CD4-positive, alpha-beta T cell (primary cell): ENCODE measurements at regions not wholly inside any gene's neighbourhood (a gene's known extent, or its start where the extent isn't known, plus 50 kb on each side); places are given as distances from the start of the nearest gene placed in this dataset.

Experiments used
- ATAC-seq: fragments of 200-7000 bp; cut with Tn5 transposase; one replicate; pipeline ENCODE4 v1.10.0; 2022; ENCODE audit warnings: mild to moderate bottlenecking; ENCODE audit not compliant: poor library complexity
- CTCF ChIA-PET: fragments of 350-600 bp; sonication (Branson Sonifier 250); formaldehyde crosslinking; loops from one replicate; lab custom pipeline; 2021; ENCODE audit warnings: antibody characterized with exemption, inconsistent platforms; lab: Charles Lee
- POLR2A ChIA-PET: fragments of 350-600 bp; sonication (Branson Sonifier 250); formaldehyde crosslinking; loops from one replicate; lab custom pipeline; 2021; ENCODE audit warnings: antibody characterized with exemption, inconsistent platforms; lab: Charles Lee
- DNase-seq, 14 experiments: peaks; one replicate each; pipeline ENCODE4 v3.0.0-alpha.2; 2013 to 2020; ENCODE audit warnings: mixed read lengths in 2 of 14
- H3K27ac ChIP-seq, 2 donors: one replicate each; pipeline versions ENCODE4 v1.5.1 to v1.7.0; 2013; ENCODE audit warnings: low read length in 2 of 2, low read depth in 1 of 2, mild to moderate bottlenecking in 1 of 2
- H3K27me3 ChIP-seq, 2 experiments: 1 replicate in 1 of 2; 2 replicates in 1 of 2; pipeline versions ENCODE4 v1.6.1 to v1.7.0; 2013; ENCODE audit warnings: low read length in 2 of 2, control low read depth in 1 of 2, mild to moderate bottlenecking in 1 of 2, moderate library complexity in 1 of 2; ENCODE audit not compliant: insufficient read depth in 2 of 2, control insufficient read depth in 1 of 2
- H3K36me3 ChIP-seq: one replicate; pipeline ENCODE4 v1.6.1; 2013; ENCODE audit warnings: low read length, control low read depth; ENCODE audit not compliant: insufficient read depth
- H3K4me1 ChIP-seq: one replicate; pipeline ENCODE4 v1.6.1; 2013; ENCODE audit warnings: low read length, control low read depth; ENCODE audit not compliant: insufficient read depth
- H3K4me3 ChIP-seq: one replicate; pipeline ENCODE4 v1.5.1; 2013; ENCODE audit warnings: mild to moderate bottlenecking, low read length, moderate library complexity
- H3K9me3 ChIP-seq, 2 experiments: 1 replicate in 1 of 2; 2 replicates in 1 of 2; pipeline versions ENCODE4 v1.6.1 to v1.7.0; 2013; ENCODE audit warnings: low read length in 2 of 2, mild to moderate bottlenecking in 2 of 2, control low read depth in 1 of 2, moderate library complexity in 1 of 2; ENCODE audit not compliant: control insufficient read depth in 1 of 2, insufficient read depth in 1 of 2
- H3K27ac Mint-ChIP-seq: one replicate; pipeline ENCODE4 v1.8.0; 2020; ENCODE audit warnings: mixed read lengths
- H3K27me3 Mint-ChIP-seq: one replicate; pipeline ENCODE4 v1.8.0; 2021; ENCODE audit warnings: mixed read lengths
- H3K36me3 Mint-ChIP-seq: one replicate; pipeline ENCODE4 v1.8.0; 2021; ENCODE audit warnings: low read depth, mixed read lengths
- H3K4me1 Mint-ChIP-seq: one replicate; pipeline ENCODE4 v1.8.0; 2021; ENCODE audit warnings: low read depth, mixed read lengths
- H3K4me3 Mint-ChIP-seq: one replicate; pipeline ENCODE4 v1.8.0; 2020; ENCODE audit warnings: mild to moderate bottlenecking, mixed read lengths
- H3K9me3 Mint-ChIP-seq: one replicate; pipeline ENCODE4 v1.8.0; 2020; ENCODE audit warnings: mixed read lengths
- CTCF ChIP-seq: fragments of 200-600 bp; IDR thresholded peaks from one replicate; pipeline ENCODE4 v1.8.0; 2022; ENCODE audit warnings: antibody characterized with exemption, mild to moderate bottlenecking
- intact Hi-C, 2 experiments: fragments of 100-400 bp; cut with DNase I in 1 of 2; cut with micrococcal nuclease in 1 of 2; formaldehyde crosslinking; loops; one replicate each; pipeline versions ENCODE4 v1.15.1 to v1.9.0; 2023 to 2025; cut with DNase I, micrococcal nuclease

- no peak overlapping the region for H3K4me3 Mint-ChIP-seq
- Histone ChIP-seq H3K4me3 (no peak overlapping the region), H3K27ac (no peak overlapping the region), H3K36me3 (no peaks in the 10 kb centered on the region), H3K4me1 (no peaks in the 10 kb centered on the region), H3K9me3 (peaks cover 0 to 35% of the 10 kb centered on the region in 2 experiments), H3K27me3 (no peaks in the 10 kb centered on the region)
- no peak for TF ChIP-seq CTCF
- no peak for ATAC-seq
- H3K27ac Mint-ChIP-seq = no peak overlapping the region
- no peaks in the 10 kb centered on the region for H3K36me3 Mint-ChIP-seq
- ChIA-PET POLR2A (no interaction called here), CTCF (no interaction called here)
- DNase-seq = no peak
- peaks cover 2% of the 10 kb centered on the region for H3K9me3 Mint-ChIP-seq
- H3K27me3 Mint-ChIP-seq = peaks cover 39% of the 10 kb centered on the region
- intact Hi-C loops = no loop called here
- H3K4me1 Mint-ChIP-seq = no peaks in the 10 kb centered on the region
Observed at GRCh38 chr5:3202570-3202969, 393.1 kb upstream of the IRX1 start.

GRCh38 chr5:3201941-3202340 lies 393.7 kb upstream of the IRX1 start:
- Mint-ChIP-seq H3K4me1 (no peaks in the 10 kb centered on the region), H3K4me3 (no peak overlapping the region), H3K27ac (no peak overlapping the region), H3K9me3 (peaks cover 2% of the 10 kb centered on the region), H3K27me3 (peaks cover 46% of the 10 kb centered on the region), H3K36me3 (no peaks in the 10 kb centered on the region)
- Histone ChIP-seq H3K4me1 (no peaks in the 10 kb centered on the region), H3K27me3 (peaks cover 0 to 5% of the 10 kb centered on the region in 2 experiments), H3K4me3 (no peak overlapping the region), H3K36me3 (no peaks in the 10 kb centered on the region), H3K27ac (no peak overlapping the region), H3K9me3 (peaks cover 0 to 37% of the 10 kb centered on the region in 2 experiments)
- intact Hi-C loops = no loop called here
- POLR2A ChIA-PET = no interaction called here
- CTCF ChIA-PET = no interaction called here
- ATAC-seq (no peak), DNase-seq (no peak)
- TF ChIP-seq CTCF = no peak

- no peaks in the 10 kb centered on the region for H3K36me3 Mint-ChIP-seq
- intact Hi-C loops = no loop called here
Observed at GRCh38 chr5:3201121-3201520, 394.5 kb upstream of the IRX1 start.

More at GRCh38 chr5:3201121-3201520, 394.5 kb upstream of the IRX1 start:
- TF ChIP-seq CTCF = no peak
- H3K36me3 ChIP-seq = no peaks in the 10 kb centered on the region
- no peak overlapping the region for H3K27ac Mint-ChIP-seq
- H3K9me3 ChIP-seq = peaks cover 0 to 37% of the 10 kb centered on the region in 2 experiments
- H3K9me3 Mint-ChIP-seq = peaks cover 2% of the 10 kb centered on the region
- peaks cover 0 to 6% of the 10 kb centered on the region in 2 experiments for H3K27me3 ChIP-seq
- ChIA-PET CTCF (no interaction called here), POLR2A (no interaction called here)
- ATAC-seq (no peak), DNase-seq (no peak)
- no peaks in the 10 kb centered on the region for H3K4me1 Mint-ChIP-seq
- H3K4me1 ChIP-seq = no peaks in the 10 kb centered on the region
- no peak overlapping the region for H3K27ac ChIP-seq
- H3K4me3 ChIP-seq = no peak overlapping the region
- no peak overlapping the region for H3K4me3 Mint-ChIP-seq
- H3K27me3 Mint-ChIP-seq = peaks cover 49% of the 10 kb centered on the region
